BLaER1 (cell line): ENCODE measurements at regions not wholly inside any gene's neighbourhood (a gene's known extent, or its start where the extent isn't known, plus 50 kb on each side); places are given as distances from the start of the nearest gene placed in this dataset.

Experiments
- H3K27ac ChIP-seq: shearing (Covaris generic); formaldehyde crosslinking; 2 replicates; pipeline ENCODE4 v1.8.1; 2022
- H3K27me3 ChIP-seq: shearing (Covaris generic); formaldehyde crosslinking; 2 replicates; pipeline ENCODE4 v1.8.1; 2022
- H3K36me3 ChIP-seq: shearing (Covaris generic); formaldehyde crosslinking; 2 replicates; pipeline ENCODE4 v1.8.1; 2022
- H3K4me1 ChIP-seq: shearing (Covaris generic); formaldehyde crosslinking; 2 replicates; pipeline ENCODE4 v1.8.1; 2022
- H3K4me2 ChIP-seq: shearing (Covaris generic); formaldehyde crosslinking; 2 replicates; pipeline ENCODE4 v1.8.1; 2022
- H3K4me3 ChIP-seq: shearing (Covaris generic); formaldehyde crosslinking; 2 replicates; pipeline ENCODE4 v1.8.1; 2022
- H3K9ac ChIP-seq: shearing (Covaris generic); formaldehyde crosslinking; 2 replicates; pipeline ENCODE4 v1.8.1; 2022
- H3K9me3 ChIP-seq: shearing (Covaris generic); formaldehyde crosslinking; 2 replicates; pipeline ENCODE4 v1.8.1; 2022
- H4K20me1 ChIP-seq: shearing (Covaris generic); formaldehyde crosslinking; 2 replicates; pipeline ENCODE4 v1.8.1; 2022
- Cebpa-rat ChIP-seq: shearing (Covaris generic); IDR thresholded peaks from 2 replicates; pipeline ENCODE4 v1.8.1; 2022

GRCh38 chr17:65459677-65460347 lies 101.6 kb downstream of the AXIN2 start:
- no peaks in the 10 kb centered on the region for H4K20me1 ChIP-seq
- H3K9ac ChIP-seq = no peak overlapping the region
- H3K27ac ChIP-seq = no peak overlapping the region
- no peaks in the 10 kb centered on the region for H3K9me3 ChIP-seq
- H3K4me2 ChIP-seq = no peak overlapping the region
- no peaks in the 10 kb centered on the region for H3K4me1 ChIP-seq
- H3K36me3 ChIP-seq = no peaks in the 10 kb centered on the region
- no peaks in the 10 kb centered on the region for H3K27me3 ChIP-seq
- no peak for TF ChIP-seq Cebpa-rat
- H3K4me3 ChIP-seq = no peak overlapping the region

GRCh38 chr17:65457635-65458257 lies 103.7 kb downstream of the AXIN2 start:
- Histone ChIP-seq H3K4me3 (no peak overlapping the region), H3K27me3 (no peaks in the 10 kb centered on the region)

GRCh38 chr17:65457183-65457582 lies 104.3 kb downstream of the AXIN2 start:
- no peak overlapping the region for H3K4me2 ChIP-seq
- no peaks in the 10 kb centered on the region for H3K4me1 ChIP-seq
- no peak for TF ChIP-seq Cebpa-rat
- H3K36me3 ChIP-seq = no peaks in the 10 kb centered on the region
- no peak overlapping the region for H3K9ac ChIP-seq
- no peaks in the 10 kb centered on the region for H3K9me3 ChIP-seq
- H3K27me3 ChIP-seq = no peaks in the 10 kb centered on the region
- H4K20me1 ChIP-seq = no peaks in the 10 kb centered on the region
- no peak overlapping the region for H3K27ac ChIP-seq
- no peak overlapping the region for H3K4me3 ChIP-seq

More at GRCh38 chr17:65457635-65458257, 103.7 kb downstream of the AXIN2 start:
- H3K9ac ChIP-seq = no peak overlapping the region
- TF ChIP-seq Cebpa-rat = no peak
- no peaks in the 10 kb centered on the region for H3K9me3 ChIP-seq
- no peaks in the 10 kb centered on the region for H3K4me1 ChIP-seq
- H3K36me3 ChIP-seq = no peaks in the 10 kb centered on the region
- no peak overlapping the region for H3K27ac ChIP-seq
- no peaks in the 10 kb centered on the region for H4K20me1 ChIP-seq
- H3K4me2 ChIP-seq = no peak overlapping the region

GRCh38 chr17:65456368-65457151 lies 104.9 kb downstream of the AXIN2 start:
- H3K27ac ChIP-seq = no peak overlapping the region
- H3K27me3 ChIP-seq = no peaks in the 10 kb centered on the region
- H4K20me1 ChIP-seq = no peaks in the 10 kb centered on the region
- no peaks in the 10 kb centered on the region for H3K9me3 ChIP-seq
- TF ChIP-seq Cebpa-rat = no peak
- no peak overlapping the region for H3K9ac ChIP-seq
- H3K36me3 ChIP-seq = no peaks in the 10 kb centered on the region
- no peak overlapping the region for H3K4me3 ChIP-seq
- no peaks in the 10 kb centered on the region for H3K4me1 ChIP-seq
- no peak overlapping the region for H3K4me2 ChIP-seq

- no peak overlapping the region for H3K4me2 ChIP-seq
- H3K9ac ChIP-seq = no peak overlapping the region
- H3K36me3 ChIP-seq = no peaks in the 10 kb centered on the region
- no peak overlapping the region for H3K4me3 ChIP-seq
- TF ChIP-seq Cebpa-rat = no peak
- H3K27ac ChIP-seq = no peak overlapping the region
- H3K9me3 ChIP-seq = no peaks in the 10 kb centered on the region
- H3K27me3 ChIP-seq = no peaks in the 10 kb centered on the region
- H3K4me1 ChIP-seq = no peaks in the 10 kb centered on the region
- H4K20me1 ChIP-seq = no peaks in the 10 kb centered on the region
Measured at GRCh38 chr17:65455972-65456343, 105.5 kb downstream of the AXIN2 start.

GRCh38 chr17:65455154-65455971 lies 106.1 kb downstream of the AXIN2 start:
- H3K4me2 ChIP-seq = no peak overlapping the region
- no peak for TF ChIP-seq Cebpa-rat
- no peaks in the 10 kb centered on the region for H3K36me3 ChIP-seq
- H3K9ac ChIP-seq = no peak overlapping the region
- H3K27ac ChIP-seq = no peak overlapping the region
- no peak overlapping the region for H3K4me3 ChIP-seq
- no peaks in the 10 kb centered on the region for H3K9me3 ChIP-seq
- no peaks in the 10 kb centered on the region for H3K4me1 ChIP-seq
- H4K20me1 ChIP-seq = no peaks in the 10 kb centered on the region
- H3K27me3 ChIP-seq = no peaks in the 10 kb centered on the region

GRCh38 chr17:65453204-65453931 lies 108.1 kb downstream of the AXIN2 start:
- no peak for TF ChIP-seq Cebpa-rat
- Histone ChIP-seq H3K27me3 (no peaks in the 10 kb centered on the region), H3K9ac (no peak overlapping the region), H4K20me1 (no peaks in the 10 kb centered on the region), H3K27ac (no peak overlapping the region), H3K36me3 (no peaks in the 10 kb centered on the region), H3K4me2 (no peak overlapping the region), H3K4me1 (no peaks in the 10 kb centered on the region), H3K4me3 (no peak overlapping the region), H3K9me3 (0 out of 2 replicates have a peak, but pooled peaks cover 7% of the 10 kb centered on the region)

- Histone ChIP-seq H4K20me1 (no peaks in the 10 kb centered on the region), H3K27ac (no peak overlapping the region), H3K9me3 (0 out of 2 replicates have a peak, but pooled peaks cover 7% of the 10 kb centered on the region), H3K4me1 (no peaks in the 10 kb centered on the region), H3K27me3 (no peaks in the 10 kb centered on the region), H3K36me3 (no peaks in the 10 kb centered on the region), H3K4me2 (no peak overlapping the region), H3K9ac (no peak overlapping the region), H3K4me3 (no peak overlapping the region)
- no peak for TF ChIP-seq Cebpa-rat
Measured at GRCh38 chr17:65449495-65449894, 112.0 kb downstream of the AXIN2 start.

GRCh38 chr17:65447823-65448222 lies 113.6 kb downstream of the AXIN2 start:
- Histone ChIP-seq H3K4me1 (no peaks in the 10 kb centered on the region), H3K36me3 (no peaks in the 10 kb centered on the region), H3K9ac (no peak overlapping the region), H4K20me1 (no peaks in the 10 kb centered on the region), H3K4me3 (no peak overlapping the region), H3K27me3 (no peaks in the 10 kb centered on the region), H3K4me2 (no peak overlapping the region), H3K27ac (no peak overlapping the region), H3K9me3 (0 out of 2 replicates have a peak, but pooled peaks cover 7% of the 10 kb centered on the region)
- TF ChIP-seq Cebpa-rat = no peak
